Upper lobe of right lung (tissue), 1 donor: ENCODE measurements at regions not wholly inside any gene's neighbourhood (a gene's known extent, or its start where the extent isn't known, plus 50 kb on each side); places are given as distances from the start of the nearest gene placed in this dataset.

Experiments
- ATAC-seq: fragments of 200-7000 bp; cut with Tn5 transposase; one replicate; pipeline ENCODE4 v1.9.1; 2020; ENCODE audit warnings: mild to moderate bottlenecking, moderate library complexity
- DNase-seq: peaks from one replicate; pipeline ENCODE4 v3.0.0-alpha.2; 2020
- H3K27ac ChIP-seq: fragments of 200-600 bp; one replicate; pipeline ENCODE4 v1.8.0; 2022
- H3K27me3 ChIP-seq: fragments of 200-600 bp; one replicate; pipeline ENCODE4 v1.8.0; 2022; ENCODE audit warnings: mild to moderate bottlenecking
- H3K36me3 ChIP-seq: fragments of 200-600 bp; one replicate; pipeline ENCODE4 v1.8.0; 2022
- H3K4me1 ChIP-seq: fragments of 200-600 bp; one replicate; pipeline ENCODE4 v1.8.0; 2022
- H3K4me3 ChIP-seq: fragments of 200-600 bp; one replicate; pipeline ENCODE4 v1.8.0; 2022; ENCODE audit warnings: mild to moderate bottlenecking
- H3K9me3 ChIP-seq: fragments of 200-600 bp; one replicate; pipeline ENCODE4 v1.8.0; 2022
- intact Hi-C: fragments of 100-400 bp; cut with DNase I; formaldehyde crosslinking; loops from one replicate; pipeline ENCODE4 v1.11.0; 2022
- TF ChIP-seq, protein P1 (sequence below): fragments of 200-600 bp; IDR thresholded peaks from one replicate; pipeline ENCODE4 v1.8.0; 2022; ENCODE audit warnings: antibody characterized with exemption
- donor health status: DM: no; HTN: yes; CAD: no; lungs with severe emphysema.

DNA sequence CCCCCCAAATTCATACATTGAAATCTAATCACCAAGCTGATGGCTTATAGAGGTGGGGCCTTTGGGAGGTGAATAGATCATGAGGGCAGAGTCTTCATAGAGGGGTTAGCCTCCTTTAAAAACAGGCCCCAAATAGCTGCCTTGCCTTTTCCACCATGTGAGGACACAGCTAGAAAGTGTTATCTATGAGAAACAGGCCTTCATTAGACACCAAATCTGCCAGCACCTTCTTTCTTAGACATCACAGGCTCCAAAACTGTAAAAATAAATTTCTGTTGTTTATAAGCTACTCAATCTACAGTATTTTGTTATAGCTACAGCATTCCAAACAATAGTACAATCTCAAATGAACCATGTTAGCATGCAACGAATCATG lies 459.3 kb upstream of the GCFC2 start:
- ATAC-seq, result no peak
- H3K27me3 ChIP-seq, result no peaks in the 10 kb centered on the region
- TF ChIP-seq, protein P1, sequence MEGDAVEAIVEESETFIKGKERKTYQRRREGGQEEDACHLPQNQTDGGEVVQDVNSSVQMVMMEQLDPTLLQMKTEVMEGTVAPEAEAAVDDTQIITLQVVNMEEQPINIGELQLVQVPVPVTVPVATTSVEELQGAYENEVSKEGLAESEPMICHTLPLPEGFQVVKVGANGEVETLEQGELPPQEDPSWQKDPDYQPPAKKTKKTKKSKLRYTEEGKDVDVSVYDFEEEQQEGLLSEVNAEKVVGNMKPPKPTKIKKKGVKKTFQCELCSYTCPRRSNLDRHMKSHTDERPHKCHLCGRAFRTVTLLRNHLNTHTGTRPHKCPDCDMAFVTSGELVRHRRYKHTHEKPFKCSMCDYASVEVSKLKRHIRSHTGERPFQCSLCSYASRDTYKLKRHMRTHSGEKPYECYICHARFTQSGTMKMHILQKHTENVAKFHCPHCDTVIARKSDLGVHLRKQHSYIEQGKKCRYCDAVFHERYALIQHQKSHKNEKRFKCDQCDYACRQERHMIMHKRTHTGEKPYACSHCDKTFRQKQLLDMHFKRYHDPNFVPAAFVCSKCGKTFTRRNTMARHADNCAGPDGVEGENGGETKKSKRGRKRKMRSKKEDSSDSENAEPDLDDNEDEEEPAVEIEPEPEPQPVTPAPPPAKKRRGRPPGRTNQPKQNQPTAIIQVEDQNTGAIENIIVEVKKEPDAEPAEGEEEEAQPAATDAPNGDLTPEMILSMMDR, result no peak

DNA sequence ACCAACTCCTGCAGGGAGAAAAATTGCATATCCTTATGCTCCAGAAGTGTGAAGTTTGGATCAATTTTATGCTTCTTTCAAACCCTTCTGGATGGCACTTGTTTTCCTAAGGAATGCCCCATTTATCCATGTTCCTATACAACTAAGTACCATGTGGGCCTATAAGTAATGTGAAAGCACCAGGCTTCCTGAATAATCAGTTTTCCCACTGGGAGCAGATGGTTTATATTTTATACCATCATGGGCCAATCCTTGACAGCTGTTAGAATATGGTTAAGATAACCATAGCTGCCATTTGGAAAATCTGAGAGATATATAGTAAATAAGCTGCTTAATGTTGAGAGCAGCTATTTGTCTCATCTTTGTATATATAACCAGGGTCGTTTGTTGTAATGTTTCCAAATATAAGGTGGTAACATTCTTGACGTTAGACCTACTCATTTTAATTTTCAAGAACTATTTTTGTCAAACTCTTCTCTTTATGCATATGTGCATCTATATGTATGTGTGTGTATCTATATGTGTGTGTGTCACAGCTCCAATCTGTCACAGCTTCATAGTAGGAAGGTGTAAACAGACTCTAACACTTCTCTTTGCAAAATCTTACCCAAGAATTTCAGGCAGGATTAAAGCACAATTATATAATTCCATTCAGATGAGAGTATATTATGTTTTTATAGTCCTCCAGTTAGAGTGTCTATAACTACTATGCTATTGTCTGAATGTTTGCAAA lies 458.7 kb upstream of the GCFC2 start:
- TF ChIP-seq, protein P1, result no peak
- H3K4me1 ChIP-seq, result no peaks in the 10 kb centered on the region
- DNase-seq (no peak), ATAC-seq (no peak)
- intact Hi-C loops, result no loop called here
- no peaks in the 10 kb centered on the region for H3K36me3 ChIP-seq
- no peak overlapping the region for H3K27ac ChIP-seq
- no peaks in the 10 kb centered on the region for H3K27me3 ChIP-seq
- no peaks in the 10 kb centered on the region for H3K9me3 ChIP-seq
- H3K4me3 ChIP-seq, result no peak overlapping the region

More for the DNA sequence above, 459.3 kb upstream of the GCFC2 start:
- H3K36me3 ChIP-seq, result no peaks in the 10 kb centered on the region
- no peak for DNase-seq
- no peak overlapping the region for H3K27ac ChIP-seq
- H3K4me1 ChIP-seq, result no peaks in the 10 kb centered on the region
- H3K4me3 ChIP-seq, result no peak overlapping the region
- no peaks in the 10 kb centered on the region for H3K9me3 ChIP-seq
- intact Hi-C loops, result no loop called here

DNA sequence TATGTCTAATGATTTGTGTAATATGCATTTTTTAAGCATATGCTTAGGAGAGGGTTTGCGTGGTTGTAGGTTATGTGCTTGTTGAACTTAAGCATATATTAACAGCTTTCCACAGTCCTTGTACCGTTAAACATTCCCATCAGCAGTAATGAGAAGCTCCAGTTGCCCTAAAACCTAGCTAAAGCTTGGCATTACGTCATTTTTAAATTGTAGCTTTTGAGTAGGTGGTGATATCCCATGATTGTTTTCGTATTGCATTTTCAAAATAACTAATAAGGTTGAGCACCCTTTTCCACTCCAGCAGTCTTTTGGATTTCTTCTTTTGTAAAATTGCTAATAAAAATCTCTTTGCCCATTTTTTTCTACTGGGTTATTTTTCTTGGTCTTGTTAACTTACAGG lies 453.1 kb upstream of the GCFC2 start:
- no peaks in the 10 kb centered on the region for H3K9me3 ChIP-seq
- no peak overlapping the region for H3K4me3 ChIP-seq
- no peaks in the 10 kb centered on the region for H3K4me1 ChIP-seq
- no peaks in the 10 kb centered on the region for H3K36me3 ChIP-seq
- intact Hi-C loops, result no loop called here
- ATAC-seq, result no peak
- TF ChIP-seq, protein P1, result no peak
- H3K27ac ChIP-seq, result no peak overlapping the region
- no peaks in the 10 kb centered on the region for H3K27me3 ChIP-seq
- no peak for DNase-seq

GRCh38 chr2:76160670-76161069 lies 450.0 kb upstream of the GCFC2 start:
- no peak overlapping the region for H3K27ac ChIP-seq
- H3K4me1 ChIP-seq, result no peaks in the 10 kb centered on the region
- DNase-seq (no peak), ATAC-seq (no peak)
- H3K9me3 ChIP-seq, result no peaks in the 10 kb centered on the region
- TF ChIP-seq, protein P1, result no peak
- H3K36me3 ChIP-seq, result no peaks in the 10 kb centered on the region
- H3K4me3 ChIP-seq, result no peak overlapping the region
- H3K27me3 ChIP-seq, result no peaks in the 10 kb centered on the region
- intact Hi-C loops, result no loop called here

DNA sequence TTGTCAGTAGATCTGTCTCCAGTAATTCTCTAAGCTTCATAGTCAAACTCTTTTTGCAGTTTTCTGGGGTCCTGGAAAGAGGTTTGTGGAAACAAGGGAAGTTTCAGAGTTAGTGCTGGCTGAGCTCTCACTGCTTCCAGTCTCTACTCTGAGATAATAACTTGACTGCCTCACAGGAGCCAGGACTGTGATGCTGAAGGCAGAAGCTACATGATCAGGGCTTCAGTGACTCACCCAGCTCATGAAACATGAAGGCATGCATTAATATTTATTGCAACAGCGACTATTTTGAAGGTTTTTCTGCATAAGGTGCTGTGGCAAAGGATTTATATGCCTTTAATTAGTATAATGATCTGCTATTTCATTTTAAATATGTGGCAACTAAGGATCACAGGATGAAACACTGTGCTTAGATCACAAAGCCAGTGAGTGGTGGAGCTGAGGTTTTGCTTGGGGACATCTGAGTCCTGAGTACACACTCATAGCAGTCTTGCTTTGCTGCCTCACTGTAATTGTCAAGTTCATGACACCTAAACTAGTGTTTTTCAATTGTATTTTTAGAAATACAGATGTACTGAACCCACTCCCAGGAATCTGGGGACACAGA lies 448.4 kb upstream of the GCFC2 start:
- intact Hi-C loops, result no loop called here
- no peaks in the 10 kb centered on the region for H3K9me3 ChIP-seq
- no peak overlapping the region for H3K4me3 ChIP-seq
- no peaks in the 10 kb centered on the region for H3K36me3 ChIP-seq
- no peak for DNase-seq
- TF ChIP-seq, protein P1, result no peak
- no peak overlapping the region for H3K27ac ChIP-seq
- H3K27me3 ChIP-seq, result no peaks in the 10 kb centered on the region
- ATAC-seq, result no peak
- no peaks in the 10 kb centered on the region for H3K4me1 ChIP-seq
